Keratinocyte (primary cell): ENCODE measurements at regions not wholly inside any gene's neighbourhood (a gene's known extent, or its start where the extent isn't known, plus 50 kb on each side); places are given as distances from the start of the nearest gene placed in this dataset.

Experiments used
- DNase-seq: peaks from one replicate; pipeline ENCODE4 v3.0.0-alpha.2; 2011; ENCODE audit warnings: low read depth, missing footprints, low spot score
- FAIRE-seq: peaks from 2 replicates; lab custom pipeline; 2011; peaks lifted over from hg19 to GRCh38; lab: Jason Lieb, UNC
- H2AFZ ChIP-seq: 2 replicates; pipeline ENCODE4 v1.6.0; 2012; ENCODE audit warnings: low read length, control low read depth, inconsistent platforms; ENCODE audit not compliant: control insufficient read depth
- H3K27ac ChIP-seq: 2 replicates; pipeline ENCODE4 v1.5.1; 2011; ENCODE audit warnings: low read length; ENCODE audit not compliant: control insufficient read depth, insufficient read depth
- H3K27me3 ChIP-seq: 3 replicates; pipeline ENCODE4 v1.6.0; 2011; ENCODE audit warnings: low read length; ENCODE audit not compliant: control insufficient read depth, insufficient read depth; ENCODE audit errors: extremely low read depth
- H3K36me3 ChIP-seq, 2 experiments: 2 replicates in 1 of 2; 3 replicates in 1 of 2; pipeline ENCODE4 v1.5.1; 2011; ENCODE audit warnings: low read length in 2 of 2, mild to moderate bottlenecking in 1 of 2; ENCODE audit not compliant: control insufficient read depth in 2 of 2, insufficient read depth in 2 of 2; ENCODE audit errors: extremely low read depth in 1 of 2
- H3K4me1 ChIP-seq: 3 replicates; pipeline ENCODE4 v1.5.1; 2011; ENCODE audit warnings: low read length; ENCODE audit not compliant: control insufficient read depth, insufficient read depth; ENCODE audit errors: extremely low read depth
- H3K4me2 ChIP-seq: 3 replicates; pipeline ENCODE4 v1.6.0; 2011; ENCODE audit warnings: low read depth, low read length; ENCODE audit not compliant: control insufficient read depth, insufficient read depth; ENCODE audit errors: extremely low read depth
- H3K4me3 ChIP-seq, 3 experiments: fragments of 200-600 bp in 1 of 3; sonication (generic) in 1 of 3; 2 replicates in 2 of 3; 3 replicates in 1 of 3; pipeline ENCODE4 v1.5.1; 2011 to 2016; ENCODE audit warnings: low read length in 3 of 3, mild to moderate bottlenecking in 3 of 3, control low read depth in 2 of 3, inconsistent platforms in 1 of 3, low read depth in 1 of 3, mixed read lengths in 1 of 3, mixed run types in 1 of 3, moderate library complexity in 1 of 3; ENCODE audit not compliant: control insufficient read depth in 2 of 3, insufficient read depth in 2 of 3; ENCODE audit errors: extremely low read depth in 1 of 3
- H3K79me2 ChIP-seq: 2 replicates; pipeline ENCODE4 v1.6.0; 2012; ENCODE audit warnings: low read length; ENCODE audit not compliant: control insufficient read depth, insufficient read depth
- H3K9ac ChIP-seq: 3 replicates; pipeline ENCODE4 v1.6.0; 2011; ENCODE audit warnings: low read length; ENCODE audit not compliant: control insufficient read depth, insufficient read depth; ENCODE audit errors: extremely low read depth
- H3K9me1 ChIP-seq: 3 replicates; pipeline ENCODE4 v1.6.0; 2011; ENCODE audit warnings: low read length; ENCODE audit not compliant: control insufficient read depth, insufficient read depth; ENCODE audit errors: extremely low read depth
- H3K9me3 ChIP-seq: 2 replicates; pipeline ENCODE4 v1.5.1; 2012; ENCODE audit warnings: low read depth, low read length; ENCODE audit not compliant: control insufficient read depth
- H4K20me1 ChIP-seq: 3 replicates; pipeline ENCODE4 v1.6.0; 2011; ENCODE audit warnings: low read length; ENCODE audit not compliant: control insufficient read depth, insufficient read depth; ENCODE audit errors: extremely low read depth
- EZH2 ChIP-seq: IDR thresholded peaks from one replicate; pipeline ENCODE4 v1.6.1; 2012; ENCODE audit warnings: inconsistent platforms, mild to moderate bottlenecking, low read length, moderate library complexity
- dilution Hi-C: fragments of 300-500 bp; cut with MboI; formaldehyde crosslinking; loops from one replicate; pipeline ENCODE4 v1.7.0; 2020; ENCODE audit warnings: low sequenced_read_pairs; ENCODE audit not compliant: extremely low pct_ligation_motif_present
- TF ChIP-seq, protein P1 (sequence below), 3 experiments: IDR thresholded peaks in 1 of 3; conservative IDR thresholded peaks in 1 of 3; optimal IDR thresholded peaks in 1 of 3; 2 replicates in 2 of 3; 3 replicates in 1 of 3; pipeline versions ENCODE3 to v1.5.1; 2011; ENCODE audit warnings: low read length in 3 of 3, mild to moderate bottlenecking in 3 of 3, moderate library complexity in 2 of 3, control low read depth in 1 of 3, inconsistent platforms in 1 of 3; ENCODE audit not compliant: insufficient read depth in 2 of 3; ENCODE audit errors: extremely low read depth in 1 of 3

DNA sequence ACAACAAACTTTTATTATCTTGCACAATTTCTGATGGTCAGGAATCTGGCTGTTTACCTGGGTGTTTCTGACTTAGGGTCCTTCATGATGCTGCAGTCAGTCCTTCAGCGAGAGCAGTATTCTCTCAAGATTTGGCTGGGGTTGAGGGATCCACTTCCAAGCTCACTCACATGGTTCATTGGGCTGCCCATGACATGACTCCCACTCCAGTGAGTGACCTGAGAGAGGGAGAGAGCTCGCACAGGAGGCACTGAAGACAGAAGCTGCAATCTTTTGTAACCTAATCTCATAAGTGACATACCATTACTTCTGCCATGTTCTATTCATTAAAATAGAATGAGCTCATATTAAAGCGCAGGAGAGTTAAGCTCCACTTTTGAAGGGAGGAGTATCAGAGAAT lies 212.6 kb downstream of the SPATA31D1 start:
- FAIRE-seq = no peak
- dilution Hi-C loops = no loop called here
- Histone ChIP-seq H3K27ac (no peak overlapping the region), H3K4me1 (peaks cover 3% of the 10 kb centered on the region), H2AFZ (no peak overlapping the region), H3K9ac (no peak overlapping the region), H3K4me3 (no peak overlapping the region), H3K4me2 (no peak overlapping the region), H3K9me3 (no peaks in the 10 kb centered on the region), H3K27me3 (no peaks in the 10 kb centered on the region), H3K79me2 (no peaks in the 10 kb centered on the region), H4K20me1 (no peaks in the 10 kb centered on the region), H3K9me1 (no peaks in the 10 kb centered on the region), H3K36me3 (no peaks in the 10 kb centered on the region)
- TF ChIP-seq EZH2 = no peak
- TF ChIP-seq, protein P1, sequence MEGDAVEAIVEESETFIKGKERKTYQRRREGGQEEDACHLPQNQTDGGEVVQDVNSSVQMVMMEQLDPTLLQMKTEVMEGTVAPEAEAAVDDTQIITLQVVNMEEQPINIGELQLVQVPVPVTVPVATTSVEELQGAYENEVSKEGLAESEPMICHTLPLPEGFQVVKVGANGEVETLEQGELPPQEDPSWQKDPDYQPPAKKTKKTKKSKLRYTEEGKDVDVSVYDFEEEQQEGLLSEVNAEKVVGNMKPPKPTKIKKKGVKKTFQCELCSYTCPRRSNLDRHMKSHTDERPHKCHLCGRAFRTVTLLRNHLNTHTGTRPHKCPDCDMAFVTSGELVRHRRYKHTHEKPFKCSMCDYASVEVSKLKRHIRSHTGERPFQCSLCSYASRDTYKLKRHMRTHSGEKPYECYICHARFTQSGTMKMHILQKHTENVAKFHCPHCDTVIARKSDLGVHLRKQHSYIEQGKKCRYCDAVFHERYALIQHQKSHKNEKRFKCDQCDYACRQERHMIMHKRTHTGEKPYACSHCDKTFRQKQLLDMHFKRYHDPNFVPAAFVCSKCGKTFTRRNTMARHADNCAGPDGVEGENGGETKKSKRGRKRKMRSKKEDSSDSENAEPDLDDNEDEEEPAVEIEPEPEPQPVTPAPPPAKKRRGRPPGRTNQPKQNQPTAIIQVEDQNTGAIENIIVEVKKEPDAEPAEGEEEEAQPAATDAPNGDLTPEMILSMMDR (optimal IDR thresholded peaks at IDR 0.05 in 1 of 3, IDR thresholded peaks at IDR 0.05 in 1 of 3, conservative IDR thresholded peaks at IDR 0.05 in 1 of 3; ENCODE audit: extremely low read depth in 1 of 3, insufficient read depth in 2 of 3, low read length in 3 of 3) = no peak
- no peak for DNase-seq

DNA sequence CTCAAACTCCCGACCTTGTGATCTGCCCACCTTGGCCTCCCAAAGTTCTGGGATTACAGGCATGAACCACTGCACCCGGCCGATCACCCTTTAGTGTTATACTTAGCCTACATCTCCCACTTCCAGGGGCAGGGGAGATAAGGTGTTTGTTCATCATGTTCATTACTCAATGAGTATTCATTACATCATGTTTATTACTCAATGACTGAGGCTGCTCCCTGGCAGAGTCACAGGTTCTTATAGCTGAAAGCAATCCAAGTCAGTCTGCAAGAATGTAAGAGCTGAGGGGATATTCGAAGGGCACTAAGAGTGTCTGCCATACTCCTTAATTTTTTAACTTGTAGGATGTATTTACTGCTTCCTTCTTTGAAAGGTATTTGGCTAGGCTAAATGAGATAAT lies 214.2 kb downstream of the SPATA31D1 start:
- H4K20me1 ChIP-seq = no peaks in the 10 kb centered on the region
- H3K27me3 ChIP-seq = no peaks in the 10 kb centered on the region
- H3K4me3 ChIP-seq = no peak overlapping the region
- H3K9me1 ChIP-seq = no peaks in the 10 kb centered on the region
- H3K27ac ChIP-seq = no peak overlapping the region
- H3K4me2 ChIP-seq = no peak overlapping the region
- no peaks in the 10 kb centered on the region for H3K9me3 ChIP-seq
- no peaks in the 10 kb centered on the region for H3K79me2 ChIP-seq
- dilution Hi-C loops = no loop called here
- no peak overlapping the region for H2AFZ ChIP-seq
- FAIRE-seq (peak; percentile 69), DNase-seq (peak; percentile 11)
- TF ChIP-seq, protein P1 (optimal IDR thresholded peaks at IDR 0.05 in 1 of 3, IDR thresholded peaks at IDR 0.05 in 1 of 3, conservative IDR thresholded peaks at IDR 0.05 in 1 of 3; ENCODE audit: extremely low read depth in 1 of 3, insufficient read depth in 2 of 3, low read length in 3 of 3) = no peak
- TF ChIP-seq EZH2 = no peak
- H3K9ac ChIP-seq = no peak overlapping the region
- H3K4me1 ChIP-seq = peaks cover 3% of the 10 kb centered on the region
- H3K36me3 ChIP-seq = no peaks in the 10 kb centered on the region
